Brain microvascular endothelial cell (primary cell): ENCODE measurements at regions not wholly inside any gene's neighbourhood (a gene's known extent, or its start where the extent isn't known, plus 50 kb on each side); places are given as distances from the start of the nearest gene placed in this dataset.

Experiments
- DNase-seq: peaks from one replicate; pipeline ENCODE4 v3.0.0-alpha.2; 2020
- H3K27ac ChIP-seq: fragments of 250-450 bp; sonication (Bioruptor Pico); 2 replicates; pipeline ENCODE4 v1.5.1; 2020; ENCODE audit warnings: mild to moderate bottlenecking, moderate library complexity
- H3K27me3 ChIP-seq: fragments of 250-450 bp; sonication (Bioruptor Pico); replicated peaks from 2 replicates; pipeline ENCODE4 v1.5.1; 2020; ENCODE audit warnings: mild to moderate bottlenecking
- H3K36me3 ChIP-seq: fragments of 250-450 bp; sonication (Bioruptor Pico); replicated peaks from 2 replicates; pipeline ENCODE4 v1.5.1; 2020; ENCODE audit warnings: mild to moderate bottlenecking
- H3K4me3 ChIP-seq: 2 replicates; pipeline ENCODE4 v1.5.1; 2011; ENCODE audit warnings: low read depth, mild to moderate bottlenecking, control low read depth, low read length, moderate library complexity
- in situ Hi-C: cut with HindIII; loops from 2 replicates; pipeline ENCODE4 v1.10.0; 2017; ENCODE audit warnings: low sequenced_read_pairs, low pct_ligation_motif_present
- TF ChIP-seq, protein P1 (sequence below): IDR thresholded peaks from 2 replicates; pipeline ENCODE4 v1.5.1; 2011; ENCODE audit warnings: low read depth, mild to moderate bottlenecking, moderate library complexity, low read length, control low read depth, inconsistent platforms; ENCODE audit errors: missing control alignments

GRCh38 chr15:77712438-77712837, 79.7 kb upstream of the LINGO1 start:
- Histone ChIP-seq H3K4me3 (no peak overlapping the region), H3K36me3 (no peaks in the 10 kb centered on the region), H3K27ac (no peak overlapping the region), H3K27me3 (peaks cover 2% of the 10 kb centered on the region)
- TF ChIP-seq, protein P1, sequence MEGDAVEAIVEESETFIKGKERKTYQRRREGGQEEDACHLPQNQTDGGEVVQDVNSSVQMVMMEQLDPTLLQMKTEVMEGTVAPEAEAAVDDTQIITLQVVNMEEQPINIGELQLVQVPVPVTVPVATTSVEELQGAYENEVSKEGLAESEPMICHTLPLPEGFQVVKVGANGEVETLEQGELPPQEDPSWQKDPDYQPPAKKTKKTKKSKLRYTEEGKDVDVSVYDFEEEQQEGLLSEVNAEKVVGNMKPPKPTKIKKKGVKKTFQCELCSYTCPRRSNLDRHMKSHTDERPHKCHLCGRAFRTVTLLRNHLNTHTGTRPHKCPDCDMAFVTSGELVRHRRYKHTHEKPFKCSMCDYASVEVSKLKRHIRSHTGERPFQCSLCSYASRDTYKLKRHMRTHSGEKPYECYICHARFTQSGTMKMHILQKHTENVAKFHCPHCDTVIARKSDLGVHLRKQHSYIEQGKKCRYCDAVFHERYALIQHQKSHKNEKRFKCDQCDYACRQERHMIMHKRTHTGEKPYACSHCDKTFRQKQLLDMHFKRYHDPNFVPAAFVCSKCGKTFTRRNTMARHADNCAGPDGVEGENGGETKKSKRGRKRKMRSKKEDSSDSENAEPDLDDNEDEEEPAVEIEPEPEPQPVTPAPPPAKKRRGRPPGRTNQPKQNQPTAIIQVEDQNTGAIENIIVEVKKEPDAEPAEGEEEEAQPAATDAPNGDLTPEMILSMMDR: no peak
- no peak for DNase-seq
- in situ Hi-C loops: no loop called here

DNA sequence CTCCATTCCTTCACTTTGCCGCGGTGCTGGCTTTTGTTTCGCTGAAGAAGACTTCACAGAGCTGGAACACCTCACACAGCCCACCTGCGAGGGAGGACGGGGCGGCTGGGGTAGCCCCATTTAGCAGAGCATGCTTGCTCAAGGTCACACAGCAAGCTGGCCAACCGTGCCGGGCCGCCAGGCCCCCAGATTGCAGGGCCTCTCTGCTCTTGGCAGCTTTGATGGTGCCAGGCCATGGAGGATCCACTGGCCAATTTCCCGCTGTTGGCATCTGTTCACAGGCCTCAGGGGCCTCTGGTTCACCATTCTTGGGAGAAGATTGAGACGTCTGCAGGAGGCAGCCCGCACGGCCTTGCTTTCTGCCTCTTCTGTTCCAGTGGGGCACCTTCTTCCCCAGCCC, 77.9 kb upstream of the LINGO1 start:
- in situ Hi-C loops: no loop called here
- TF ChIP-seq, protein P1: no peak
- Histone ChIP-seq H3K4me3 (no peak overlapping the region), H3K27ac (no peak overlapping the region), H3K27me3 (no peaks in the 10 kb centered on the region), H3K36me3 (no peaks in the 10 kb centered on the region)
- no peak for DNase-seq

GRCh38 chr15:77710206-77710605, 77.5 kb upstream of the LINGO1 start:
- in situ Hi-C loops: no loop called here
- Histone ChIP-seq H3K27ac (no peak overlapping the region), H3K4me3 (no peak overlapping the region), H3K36me3 (no peaks in the 10 kb centered on the region), H3K27me3 (no peaks in the 10 kb centered on the region)
- TF ChIP-seq, protein P1: no peak
- no peak for DNase-seq

DNA sequence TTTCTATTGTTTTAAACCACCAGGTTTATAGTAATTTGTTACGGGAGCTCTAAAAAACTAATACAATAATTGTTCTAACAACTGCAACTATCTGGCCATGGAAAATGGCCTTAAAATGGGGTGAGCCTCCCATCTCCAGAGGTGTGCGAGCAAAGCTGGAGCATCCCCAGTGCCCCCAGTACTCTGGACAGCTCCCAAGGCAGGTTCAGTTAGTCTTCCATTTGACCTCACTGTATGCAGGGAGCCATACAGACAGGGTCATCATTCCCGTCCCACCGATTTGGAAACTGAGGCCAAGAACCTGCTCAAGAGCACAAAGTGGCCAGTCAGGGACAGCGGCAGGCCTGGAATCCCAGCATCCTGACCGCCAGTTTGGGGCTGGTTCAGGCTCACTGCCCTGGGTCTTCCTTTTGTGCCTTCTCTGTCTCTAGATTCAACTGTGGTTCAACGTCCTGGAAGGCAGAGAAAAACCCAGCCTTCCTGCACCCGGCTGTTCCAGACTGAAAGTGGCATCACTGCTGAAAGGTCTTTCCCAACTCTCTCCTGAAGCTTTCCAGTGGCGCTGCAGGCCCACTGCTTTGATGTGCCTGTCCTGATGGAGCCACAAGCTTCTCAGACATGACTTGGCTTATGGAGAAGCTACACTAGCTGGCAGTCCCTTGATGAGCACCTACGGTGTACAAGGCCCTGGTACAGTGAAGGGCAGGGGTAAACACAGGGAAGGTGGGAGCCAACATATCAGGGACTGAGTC, 76.6 kb upstream of the LINGO1 start:
- in situ Hi-C loops: no loop called here
- DNase-seq: no peak
- TF ChIP-seq, protein P1: no peak
- Histone ChIP-seq H3K36me3 (no peaks in the 10 kb centered on the region), H3K4me3 (no peak overlapping the region), H3K27ac (no peak overlapping the region), H3K27me3 (no peaks in the 10 kb centered on the region)

DNA sequence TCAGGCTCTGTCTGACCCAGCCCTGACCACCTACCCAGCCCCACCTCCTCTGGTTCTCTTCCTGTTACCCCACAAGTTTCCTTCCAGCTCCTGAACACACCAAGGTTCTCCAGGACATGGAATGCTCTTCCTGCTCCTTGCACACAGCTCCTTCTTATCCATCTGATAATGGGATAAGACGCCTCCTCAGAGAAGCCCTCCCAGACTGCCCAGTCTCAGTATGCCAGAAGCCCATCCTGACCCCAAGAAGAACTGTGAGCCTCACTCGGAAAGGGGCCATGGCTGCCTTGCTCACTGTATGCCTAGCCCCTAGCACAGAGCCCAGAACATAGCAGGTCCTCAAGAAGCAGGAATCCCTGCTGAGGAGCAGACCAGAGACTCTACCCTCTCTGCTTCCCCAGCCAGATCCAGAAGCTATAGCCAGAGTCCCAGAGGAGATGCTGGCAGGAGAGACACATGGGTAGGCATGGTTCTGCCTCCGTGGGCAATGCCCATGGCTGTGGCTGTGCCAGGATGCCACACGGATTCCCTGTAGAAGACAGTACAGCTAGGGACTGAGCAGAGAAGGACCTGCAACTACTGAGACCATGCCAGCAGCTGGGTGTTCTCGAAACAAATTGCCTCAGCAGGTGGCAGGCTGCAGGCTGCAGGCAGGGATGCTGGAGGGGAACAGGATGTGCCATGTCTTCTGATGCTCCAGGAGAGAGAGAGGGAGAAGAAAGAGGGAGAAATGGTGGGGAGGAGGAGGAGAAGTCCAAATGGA, 74.0 kb upstream of the LINGO1 start:
- in situ Hi-C loops: no loop called here
- TF ChIP-seq, protein P1: no peak
- no peak for DNase-seq
- Histone ChIP-seq H3K36me3 (no peaks in the 10 kb centered on the region), H3K27me3 (no peaks in the 10 kb centered on the region), H3K4me3 (no peak overlapping the region), H3K27ac (no peak overlapping the region)
